Gastroesophageal sphincter (tissue), 4 donors: ENCODE measurements at regions not wholly inside any gene's neighbourhood (a gene's known extent, or its start where the extent isn't known, plus 50 kb on each side); places are given as distances from the start of the nearest gene placed in this dataset.
"Not testable (repeated sequence)": the region's sequence is repeated elsewhere in the genome, so short reads cannot be mapped to it uniquely, and the experiment has no call there.

Experiments
- ATAC-seq: fragments of 150-250 bp; one replicate; pipeline ENCODE4 v1.9.1; 2016; ENCODE audit warnings: mild to moderate bottlenecking, moderate library complexity
- H3K27ac ChIP-seq, 4 donors: fragments of 200-600 bp; sonication (generic) in 3 of 4; 1 replicate in 3 of 4; 2 replicates in 1 of 4; pipeline ENCODE4 v1.5.1; 2016 to 2019
- H3K27me3 ChIP-seq: fragments of 200-600 bp; sonication (generic); one replicate; pipeline ENCODE4 v1.5.1; 2019
- H3K36me3 ChIP-seq, 2 donors: fragments of 200-600 bp; sonication (generic); one replicate each; pipeline ENCODE4 v1.5.1; 2019; ENCODE audit warnings: control low read depth in 1 of 2
- H3K4me1 ChIP-seq, 3 donors: fragments of 200-600 bp; sonication (generic); 1 replicate in 2 of 3; 2 replicates in 1 of 3; pipeline ENCODE4 v1.5.1; 2016 to 2019; ENCODE audit warnings: control low read depth in 2 of 3
- H3K4me3 ChIP-seq, 2 donors: fragments of 200-600 bp; sonication (generic); one replicate each; pipeline ENCODE4 v1.5.1; 2019; ENCODE audit warnings: mild to moderate bottlenecking in 1 of 2, moderate library complexity in 1 of 2
- H3K9me3 ChIP-seq, 3 donors: fragments of 200-600 bp; sonication (generic); one replicate each; pipeline ENCODE4 v1.5.1; 2017 to 2019; ENCODE audit warnings: control low read depth in 2 of 3
- CTCF ChIP-seq, 4 experiments: fragments of 200-600 bp in 2 of 4; fragments of 450-650 bp in 2 of 4; sonication (generic) in 1 of 4; IDR thresholded peaks; one replicate each; pipeline ENCODE4 v1.5.1; 2017 to 2019; ENCODE audit warnings: antibody characterized with exemption in 4 of 4, mild to moderate bottlenecking in 2 of 4, moderate library complexity in 2 of 4
- EP300 ChIP-seq: sonication (generic); formaldehyde crosslinking; IDR thresholded peaks from one replicate; pipeline ENCODE4 v1.6.1; 2017; ENCODE audit warnings: antibody characterized with exemption, mild to moderate bottlenecking
- POLR2A ChIP-seq, 2 donors: fragments of 450-650 bp; IDR thresholded peaks; one replicate each; pipeline ENCODE4 v1.6.1; 2017; ENCODE audit warnings: antibody characterized with exemption in 2 of 2, mild to moderate bottlenecking in 2 of 2, moderate library complexity in 1 of 2
- POLR2AphosphoS5 ChIP-seq: sonication (generic); formaldehyde crosslinking; IDR thresholded peaks from one replicate; pipeline ENCODE4 v1.6.1; 2017; ENCODE audit warnings: antibody characterized with exemption
- WGBS, 2 donors: methylation state at CpG; one replicate each; pipeline ENCODE4 v1.1.5; 2018; ENCODE audit warnings: low coverage in 1 of 2; 5-methylcytosine and 5-hydroxymethylcytosine counted together

- H3K4me1 ChIP-seq = no peaks in the 10 kb centered on the region
- H3K36me3 ChIP-seq = no peaks in the 10 kb centered on the region
- 85 to 86% methylated on average over 1 to 2 of the region's 2 CpGs for WGBS, 2 donors
- H3K4me3 ChIP-seq = no peak overlapping the region
- H3K27ac ChIP-seq = no peak overlapping the region
- no peaks in the 10 kb centered on the region for H3K9me3 ChIP-seq
- no peaks in the 10 kb centered on the region for H3K27me3 ChIP-seq
- no peak for ATAC-seq
- no peak for TF ChIP-seq CTCF (IDR thresholded peaks at IDR 0.05)
- no peak for TF ChIP-seq POLR2AphosphoS5
Observed at GRCh38 chr4:12382567-12382966, 953.9 kb upstream of the HS3ST1 start.

GRCh38 chr4:12379191-12379590, 950.5 kb upstream of the HS3ST1 start:
- no peak overlapping the region for H3K4me3 ChIP-seq
- H3K9me3 ChIP-seq = no peaks in the 10 kb centered on the region
- H3K27ac ChIP-seq = no peak overlapping the region
- H3K27me3 ChIP-seq = no peaks in the 10 kb centered on the region
- 71 to 100% methylated on average over 1 of the region's 1 CpG for WGBS, 2 donors
- TF ChIP-seq EP300 (no peak), POLR2A (IDR thresholded peaks at IDR 0.05) (no peak), POLR2AphosphoS5 (no peak), CTCF (IDR thresholded peaks at IDR 0.05) (no peak)
- ATAC-seq = no peak
- no peaks in the 10 kb centered on the region for H3K36me3 ChIP-seq
- H3K4me1 ChIP-seq = no peaks in the 10 kb centered on the region

- Histone ChIP-seq H3K36me3 (no peaks in the 10 kb centered on the region), H3K9me3 (no peaks in the 10 kb centered on the region), H3K4me1 (no peaks in the 10 kb centered on the region), H3K27me3 (no peaks in the 10 kb centered on the region), H3K4me3 (no peak overlapping the region), H3K27ac (no peak overlapping the region)
- ATAC-seq = no peak
- WGBS, 2 donors = 64% methylated on average over 1 of the region's 1 CpG; no CpG with 5 or more reads in 1 of the 2 donors
- no peak for TF ChIP-seq EP300
- TF ChIP-seq CTCF (IDR thresholded peaks at IDR 0.05) = no peak
- no peak for TF ChIP-seq POLR2AphosphoS5
- TF ChIP-seq POLR2A (IDR thresholded peaks at IDR 0.05) = no peak
Observed at GRCh38 chr4:12375805-12376204, 947.1 kb upstream of the HS3ST1 start.

- not testable (repeated sequence) for H3K27me3 ChIP-seq, H3K36me3 ChIP-seq, H3K27ac ChIP-seq, ATAC-seq, H3K4me1 ChIP-seq, H3K4me3 ChIP-seq, H3K9me3 ChIP-seq
- 81 to 91% methylated on average over 3 to 7 of the region's 7 CpGs for WGBS, 2 donors
Observed at GRCh38 chr4:12365869-12366268, 937.2 kb upstream of the HS3ST1 start.

- no peak for ATAC-seq
- H3K4me3 ChIP-seq = no peak overlapping the region
- no peak overlapping the region for H3K27ac ChIP-seq
- H3K27me3 ChIP-seq = no peaks in the 10 kb centered on the region
- H3K9me3 ChIP-seq = no peaks in the 10 kb centered on the region
- WGBS, 2 donors = 82 to 86% methylated on average over 1 of the region's 1 CpG
- H3K36me3 ChIP-seq = no peaks in the 10 kb centered on the region
- no peaks in the 10 kb centered on the region for H3K4me1 ChIP-seq
- TF ChIP-seq POLR2A (IDR thresholded peaks at IDR 0.05) (no peak), POLR2AphosphoS5 (no peak), CTCF (IDR thresholded peaks at IDR 0.05) (no peak), EP300 (no peak)
Observed at GRCh38 chr4:12360391-12360790, 931.7 kb upstream of the HS3ST1 start.

GRCh38 chr4:12359420-12359819, 930.7 kb upstream of the HS3ST1 start:
- no peaks in the 10 kb centered on the region for H3K4me1 ChIP-seq
- no peak overlapping the region for H3K27ac ChIP-seq
- no peak overlapping the region for H3K4me3 ChIP-seq
- 19 to 53% methylated on average over 2 to 3 of the region's 3 CpGs for WGBS, 2 donors
- no peaks in the 10 kb centered on the region for H3K27me3 ChIP-seq
- H3K36me3 ChIP-seq = no peaks in the 10 kb centered on the region
- TF ChIP-seq CTCF (IDR thresholded peaks at IDR 0.05) (no peak), POLR2A (IDR thresholded peaks at IDR 0.05) (no peak), POLR2AphosphoS5 (no peak), EP300 (no peak)
- ATAC-seq = no peak
- no peaks in the 10 kb centered on the region for H3K9me3 ChIP-seq

- not testable (repeated sequence) for H3K36me3 ChIP-seq, H3K27ac ChIP-seq, H3K4me1 ChIP-seq, H3K4me3 ChIP-seq, H3K27me3 ChIP-seq, ATAC-seq
- H3K9me3 ChIP-seq = peaks cover 0 to 18% (median 0%) of the 10 kb centered on the region in 3 donors
- WGBS, 2 donors = 92% methylated on average over 2 of the region's 2 CpGs
Observed at GRCh38 chr4:12333083-12333482, 904.4 kb upstream of the HS3ST1 start.
